ENCODE measurements at regions not wholly inside any gene's neighbourhood (a gene's known extent, or its start where the extent isn't known, plus 50 kb on each side); places are given as distances from the start of the nearest gene placed in this dataset.

DNA sequence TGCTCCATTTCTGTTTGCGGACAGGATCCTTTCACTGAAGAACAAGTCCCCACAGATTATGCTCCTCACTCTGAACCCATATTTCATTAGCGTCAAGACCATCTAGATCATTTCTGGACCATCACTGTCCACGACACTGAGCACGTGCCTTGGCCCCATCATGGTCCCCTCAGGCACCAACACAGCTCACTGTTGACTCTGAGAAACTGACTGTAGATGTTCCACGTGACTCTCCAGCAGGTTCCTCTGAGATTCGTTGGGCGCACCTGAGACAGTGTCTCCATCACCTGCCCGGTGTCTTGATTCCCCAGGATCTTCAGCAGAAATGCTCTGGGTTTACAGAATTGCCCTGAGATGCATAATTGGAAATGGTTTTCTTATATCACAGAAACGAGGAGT is 985.4 kb downstream of the TMEM121 start:
- no peak for TF ChIP-seq EZH2 (IDR thresholded peaks at IDR 0.05; ENCODE audit: low read length, missing control alignments)
- TF ChIP-seq, protein P1, sequence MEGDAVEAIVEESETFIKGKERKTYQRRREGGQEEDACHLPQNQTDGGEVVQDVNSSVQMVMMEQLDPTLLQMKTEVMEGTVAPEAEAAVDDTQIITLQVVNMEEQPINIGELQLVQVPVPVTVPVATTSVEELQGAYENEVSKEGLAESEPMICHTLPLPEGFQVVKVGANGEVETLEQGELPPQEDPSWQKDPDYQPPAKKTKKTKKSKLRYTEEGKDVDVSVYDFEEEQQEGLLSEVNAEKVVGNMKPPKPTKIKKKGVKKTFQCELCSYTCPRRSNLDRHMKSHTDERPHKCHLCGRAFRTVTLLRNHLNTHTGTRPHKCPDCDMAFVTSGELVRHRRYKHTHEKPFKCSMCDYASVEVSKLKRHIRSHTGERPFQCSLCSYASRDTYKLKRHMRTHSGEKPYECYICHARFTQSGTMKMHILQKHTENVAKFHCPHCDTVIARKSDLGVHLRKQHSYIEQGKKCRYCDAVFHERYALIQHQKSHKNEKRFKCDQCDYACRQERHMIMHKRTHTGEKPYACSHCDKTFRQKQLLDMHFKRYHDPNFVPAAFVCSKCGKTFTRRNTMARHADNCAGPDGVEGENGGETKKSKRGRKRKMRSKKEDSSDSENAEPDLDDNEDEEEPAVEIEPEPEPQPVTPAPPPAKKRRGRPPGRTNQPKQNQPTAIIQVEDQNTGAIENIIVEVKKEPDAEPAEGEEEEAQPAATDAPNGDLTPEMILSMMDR (conservative IDR thresholded peaks at IDR 0.05 in 1 of 2, IDR thresholded peaks at IDR 0.05 in 1 of 2; ENCODE audit: low read depth in 1 of 2, low read length in 2 of 2): no peak
